ENCODE measurements at regions not wholly inside any gene's neighbourhood (a gene's known extent, or its start where the extent isn't known, plus 50 kb on each side); places are given as distances from the start of the nearest gene placed in this dataset.

DNA sequence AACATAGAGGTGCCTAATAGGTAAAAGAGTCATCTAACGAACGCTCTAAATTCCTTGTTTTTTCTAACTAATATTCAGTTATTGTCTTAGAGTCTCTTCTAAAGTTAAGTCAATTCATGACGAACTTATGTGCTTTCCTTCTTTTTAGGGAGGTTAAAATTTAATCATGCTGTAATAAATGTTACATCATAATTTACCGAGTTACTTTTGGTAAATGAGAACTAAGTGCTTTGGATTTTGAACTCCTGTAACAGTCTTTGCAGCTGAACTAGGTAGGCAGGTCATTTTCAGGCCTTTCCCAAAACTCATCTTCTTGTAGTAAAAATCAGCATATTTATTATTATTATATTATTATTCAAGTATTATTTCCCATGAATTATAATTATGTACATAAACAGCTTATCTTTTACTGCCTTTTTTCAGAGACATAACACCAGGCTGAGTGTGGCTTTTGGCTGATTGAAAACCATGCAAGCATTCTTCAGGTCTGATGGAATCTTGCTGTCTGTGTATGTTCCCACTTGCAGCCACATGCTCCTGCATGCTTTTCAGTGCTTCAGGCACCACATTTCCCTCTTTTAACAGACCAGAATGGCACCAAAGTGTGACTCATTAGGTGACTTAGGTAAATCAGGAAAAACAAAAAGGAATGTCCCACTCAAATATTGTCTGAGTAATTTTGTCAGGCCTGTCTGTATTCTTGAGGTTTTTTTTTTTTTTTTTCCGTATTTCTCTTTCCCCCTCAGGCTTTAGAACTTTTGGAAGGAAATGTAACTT is 81.0 kb upstream of the CD55 start:
- no peak overlapping the region for H3K4me2 ChIP-seq (ENCODE audit: low read depth, low read length)
- peak overlapping the region; percentile 25 for H3K14ac ChIP-seq (replicated peaks; ENCODE audit: low read depth, low read length)
- peaks cover 16% of the 10 kb centered on the region; the same call in 1 of the 2 replicates for H3K9me1 ChIP-seq (ENCODE audit: insufficient read depth, low read length)
- H4K5ac ChIP-seq (ENCODE audit: low read depth, low read length) = no peak overlapping the region
- no peaks in the 10 kb centered on the region for H3K9me3 ChIP-seq (ENCODE audit: control insufficient read depth, insufficient read depth, low read length)
- no peaks in the 10 kb centered on the region for H3K36me3 ChIP-seq (ENCODE audit: control insufficient read depth, insufficient read depth, low read length)
- POLR2A ChIA-PET (ENCODE audit: unreplicated experiment) = no interaction called here
- dilution Hi-C loops (cut with HindIII; ENCODE audit: low sequenced_read_pairs, unreplicated experiment) = no loop called here
- H2BK5ac ChIP-seq (ENCODE audit: low read depth, low read length, poor library complexity, severe bottlenecking) = no peak overlapping the region
- H2AK5ac ChIP-seq (ENCODE audit: low read depth, low read length) = no peak overlapping the region
- H3K4me3 ChIP-seq (ENCODE audit: insufficient read depth, low read depth, low read length) = no peak overlapping the region
- CTCF ChIA-PET = interaction anchor here (0.5 kb wide), 1 partner anchor 164 kb away, joined by 8 read pairs; no protein-coding TSS in a partner anchor
- BruUV-seq (replicated peaks) = no TSS peak
- no peak overlapping the region for H3K56ac ChIP-seq (ENCODE audit: extremely low read depth, insufficient read depth, low read length)
- H3K27ac ChIP-seq (ENCODE audit: insufficient read depth, low read length) = no peak overlapping the region; the same call in 1 of the 2 replicates
- no peak overlapping the region for H3K9ac ChIP-seq (ENCODE audit: low read depth, low read length)
- H3K23ac ChIP-seq (ENCODE audit: low read depth, low read length) = no peak overlapping the region
- H4K8ac ChIP-seq (ENCODE audit: low read depth in 2 of 2, low read length in 2 of 2) = peak overlapping the region in 1 of 2 experiments; percentile 27; a peak in 1 of 4 replicates
- H4K91ac ChIP-seq (ENCODE audit: insufficient read depth, low read depth, low read length) = no peak overlapping the region
- peak overlapping the region; percentile 55; the same call in 1 of the 2 replicates for H3K4ac ChIP-seq (ENCODE audit: low read depth, low read length)
- no peaks in the 10 kb centered on the region for H3K79me1 ChIP-seq (ENCODE audit: low read depth in 1 of 2, low read length in 2 of 2)
- peak overlapping the region; percentile 86 for H2BK120ac ChIP-seq (ENCODE audit: low read depth, low read length)
- H4K20me1 ChIP-seq (ENCODE audit: insufficient read depth, low read length) = no peaks in the 10 kb centered on the region
- H2BK20ac ChIP-seq (ENCODE audit: low read depth, low read length) = peak overlapping the region; percentile 73
- DNase-seq (peak; percentile 38), ATAC-seq (ENCODE audit: low read depth) (0 out of 2 replicates have a peak, but pooled peaks have one; percentile 18)
- no peak overlapping the region for H2BK15ac ChIP-seq (ENCODE audit: low read depth, low read length)
- no CpG with 5 or more reads among the region's 5 CpGs for WGBS, 2 experiments (ENCODE audit: extremely low coverage in 2 of 2, insufficient read length in 1 of 2)
- intact Hi-C loops (cut with micrococcal nuclease) = loop anchor here (5.0 kb wide), 3 partner anchors 47 to 152 kb away; no protein-coding TSS in a partner anchor
- H3K27me3 ChIP-seq (ENCODE audit: control insufficient read depth, insufficient read depth, low read length) = no peaks in the 10 kb centered on the region
- H2AFZ ChIP-seq (replicated peaks; ENCODE audit: low read length, poor library complexity) = peak overlapping the region; percentile 71
- no peak overlapping the region; the same call in 1 of the 2 replicates for H3K18ac ChIP-seq (ENCODE audit: low read depth, low read length)
- H2AK9ac ChIP-seq (replicated peaks; ENCODE audit: low read depth, low read length, poor library complexity) = no peak overlapping the region
- in situ Hi-C loops (cut with MboI; ENCODE audit: low sequenced_read_pairs) = no loop called here
- H3K4me1 ChIP-seq (ENCODE audit: control insufficient read depth, insufficient read depth, low read length) = peaks cover 16% of the 10 kb centered on the region
- TF ChIP-seq RCOR1 (IDR thresholded peaks at IDR 0.05; ENCODE audit: insufficient replicate concordance, low read length) (no peak), SMC3 (IDR thresholded peaks at IDR 0.05; ENCODE audit: low read depth, low read length) (no peak), CEBPB (IDR thresholded peaks at IDR 0.05; ENCODE audit: low read depth, low read length) (no peak), RAD21 (IDR thresholded peaks at IDR 0.05; ENCODE audit: low read length) (no peak), BHLHE40 (IDR thresholded peaks at IDR 0.05; ENCODE audit: low read depth, low read length) (no peak), MXI1 (IDR thresholded peaks at IDR 0.05; ENCODE audit: borderline replicate concordance, low read depth, low read length) (no peak), RFX5 (IDR thresholded peaks at IDR 0.05; ENCODE audit: low read depth, low read length) (no peak), FOS (IDR thresholded peaks at IDR 0.05; ENCODE audit: low read depth, low read length) (no peak), NFE2L2 (IDR thresholded peaks at IDR 0.05; ENCODE audit: low read depth, low read length) (no peak), CHD1 (IDR thresholded peaks at IDR 0.05; ENCODE audit: low read depth, low read length) (no peak), MAZ (IDR thresholded peaks at IDR 0.05; ENCODE audit: borderline replicate concordance, low read depth, low read length) (no peak), MAFK (IDR thresholded peaks at IDR 0.05; ENCODE audit: low read depth, low read length) (no peak), POLR2A (IDR thresholded peaks at IDR 0.05; ENCODE audit: low read depth, low read length) (no peak)
- TF ChIP-seq, protein P1, sequence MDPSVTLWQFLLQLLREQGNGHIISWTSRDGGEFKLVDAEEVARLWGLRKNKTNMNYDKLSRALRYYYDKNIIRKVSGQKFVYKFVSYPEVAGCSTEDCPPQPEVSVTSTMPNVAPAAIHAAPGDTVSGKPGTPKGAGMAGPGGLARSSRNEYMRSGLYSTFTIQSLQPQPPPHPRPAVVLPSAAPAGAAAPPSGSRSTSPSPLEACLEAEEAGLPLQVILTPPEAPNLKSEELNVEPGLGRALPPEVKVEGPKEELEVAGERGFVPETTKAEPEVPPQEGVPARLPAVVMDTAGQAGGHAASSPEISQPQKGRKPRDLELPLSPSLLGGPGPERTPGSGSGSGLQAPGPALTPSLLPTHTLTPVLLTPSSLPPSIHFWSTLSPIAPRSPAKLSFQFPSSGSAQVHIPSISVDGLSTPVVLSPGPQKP (IDR thresholded peaks at IDR 0.05; ENCODE audit: borderline replicate concordance, low read depth, low read length) = no peak
- TF ChIP-seq, protein P2, sequence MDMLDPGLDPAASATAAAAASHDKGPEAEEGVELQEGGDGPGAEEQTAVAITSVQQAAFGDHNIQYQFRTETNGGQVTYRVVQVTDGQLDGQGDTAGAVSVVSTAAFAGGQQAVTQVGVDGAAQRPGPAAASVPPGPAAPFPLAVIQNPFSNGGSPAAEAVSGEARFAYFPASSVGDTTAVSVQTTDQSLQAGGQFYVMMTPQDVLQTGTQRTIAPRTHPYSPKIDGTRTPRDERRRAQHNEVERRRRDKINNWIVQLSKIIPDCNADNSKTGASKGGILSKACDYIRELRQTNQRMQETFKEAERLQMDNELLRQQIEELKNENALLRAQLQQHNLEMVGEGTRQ (IDR thresholded peaks at IDR 0.05; ENCODE audit: low read depth, low read length) = no peak
